ENCODE measurements at regions not wholly inside any gene's neighbourhood (a gene's known extent, or its start where the extent isn't known, plus 50 kb on each side); places are given as distances from the start of the nearest gene placed in this dataset.

DNA sequence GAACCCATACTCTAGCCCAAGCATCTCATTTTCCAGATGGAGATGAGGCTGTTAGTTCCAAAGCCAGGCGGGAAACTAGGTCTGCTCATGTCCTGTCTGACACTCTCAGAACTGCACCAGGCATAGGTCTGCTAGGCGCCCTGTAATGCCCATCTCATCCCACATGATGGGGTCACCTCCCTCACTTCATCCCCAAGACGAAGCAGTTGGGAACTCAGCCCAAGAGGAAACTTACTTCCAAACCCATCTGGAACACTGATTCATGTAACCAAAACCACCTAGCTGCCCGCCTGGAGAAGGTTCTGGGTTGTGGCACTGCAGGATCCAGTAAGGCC, 84.0 kb upstream of the PRNP start:
- H3K4me3 ChIP-seq (ENCODE audit: low read length): no peak overlapping the region
- DNase-seq (ENCODE audit: low read depth, low spot score): no peak

DNA sequence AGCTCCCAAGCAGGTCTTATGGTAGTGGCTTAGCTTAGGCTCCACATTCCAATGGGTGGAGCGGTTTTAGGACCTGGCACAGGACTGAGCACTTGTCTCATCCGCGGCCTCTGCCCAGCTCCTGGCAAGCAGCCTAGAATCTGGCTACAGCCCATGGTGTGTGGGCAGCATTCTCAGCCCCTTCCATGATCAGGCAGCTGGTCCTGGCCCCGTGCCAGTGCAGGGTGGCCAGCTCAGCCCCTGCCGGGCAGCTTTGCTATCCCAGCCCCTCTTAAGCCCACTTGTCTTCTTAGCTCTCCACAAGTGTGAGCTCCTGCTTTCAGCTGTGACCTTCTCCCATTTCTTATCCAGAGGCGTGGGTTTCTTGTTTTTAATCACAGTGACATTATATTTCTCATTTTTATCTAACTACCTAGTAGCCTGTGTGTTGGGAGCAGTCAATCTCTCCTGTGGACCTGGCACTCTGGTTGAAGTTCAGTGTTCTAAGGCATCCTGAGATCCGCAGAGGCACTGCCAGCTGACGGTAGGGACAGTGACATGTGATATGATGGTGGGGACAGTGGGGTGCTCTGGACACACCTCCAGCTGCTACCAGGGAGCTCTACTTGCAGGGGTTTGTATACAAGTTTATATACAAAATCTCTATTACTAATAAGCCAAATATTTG, 84.5 kb upstream of the PRNP start:
- DNase-seq (ENCODE audit: low read depth, low spot score): no peak
- H3K4me3 ChIP-seq (ENCODE audit: low read length): no peak overlapping the region

DNA sequence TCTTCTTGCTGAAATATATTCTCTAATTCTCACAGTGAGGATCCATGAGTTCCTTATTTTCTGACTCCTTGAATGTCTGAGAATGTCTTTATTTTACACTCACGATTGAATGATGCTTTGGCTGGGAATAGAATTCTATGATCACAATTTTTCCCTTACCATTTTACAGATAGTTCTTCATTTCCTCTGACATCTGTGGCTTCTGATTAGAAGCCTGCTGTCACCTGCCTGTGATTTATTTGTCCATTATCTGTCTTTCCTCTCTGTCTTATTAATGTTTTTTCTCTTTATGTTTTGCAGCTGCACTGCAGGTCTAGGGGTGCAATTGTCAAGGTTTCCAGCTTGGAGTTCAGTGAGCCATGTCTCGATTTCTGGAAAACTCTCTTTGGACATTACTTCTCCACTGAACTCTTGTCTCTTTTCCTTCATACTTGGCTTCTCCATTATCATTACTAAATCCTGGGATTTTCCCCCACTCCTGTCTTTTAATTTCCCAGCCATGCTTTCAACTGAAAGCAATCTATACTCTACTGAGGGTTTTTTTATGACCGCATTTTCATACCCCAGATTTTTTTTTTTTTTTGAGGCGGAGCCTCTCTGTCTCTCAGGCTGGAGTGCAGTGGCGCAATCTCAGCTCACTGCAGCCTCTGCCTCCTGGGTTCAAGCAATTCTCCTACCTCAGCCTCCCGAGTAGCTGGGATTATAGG, 85.8 kb upstream of the PRNP start:
- no peak overlapping the region for H3K4me3 ChIP-seq (ENCODE audit: low read length)
- no peak for DNase-seq (ENCODE audit: low read depth, low spot score)

DNA sequence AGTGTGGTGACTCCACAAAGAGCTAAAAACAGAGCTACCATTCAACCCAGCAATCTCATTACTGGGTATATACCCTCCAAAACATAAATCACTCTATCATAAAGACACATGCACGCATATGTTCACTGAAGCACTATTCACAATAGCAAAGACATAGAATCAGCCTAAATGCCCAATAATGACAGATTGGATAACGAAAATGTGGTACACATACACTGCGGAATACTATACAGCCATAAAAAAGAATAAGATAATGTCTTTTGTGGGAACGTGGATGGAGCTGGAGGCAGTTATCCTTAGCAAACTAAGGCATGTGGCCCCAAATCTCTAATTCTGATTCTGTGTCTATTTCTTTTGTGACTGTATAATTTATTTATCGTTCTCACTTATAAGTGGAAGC, 89.0 kb upstream of the PRNP start:
- DNase-seq (ENCODE audit: low read depth, low spot score): no peak

DNA sequence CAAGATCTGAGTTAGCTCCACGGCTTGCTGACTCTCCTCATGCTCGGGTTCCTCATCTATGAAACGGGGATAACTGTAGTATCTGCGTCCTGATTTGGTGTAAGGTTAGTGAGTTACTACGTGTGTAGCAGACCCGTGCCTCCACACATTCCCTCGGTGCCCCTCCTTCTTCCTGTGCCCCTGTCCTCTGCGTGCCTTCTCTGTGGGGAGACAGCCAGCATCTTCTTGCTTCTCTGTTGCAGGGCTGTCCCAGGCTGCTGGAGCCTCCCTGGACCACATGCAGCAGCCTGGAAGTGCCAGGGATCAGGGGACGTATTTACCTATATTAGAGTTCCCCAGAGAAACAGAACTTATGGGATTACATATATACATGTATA, 93.1 kb upstream of the PRNP start:
- no peak for DNase-seq (ENCODE audit: low read depth, low spot score)
- no peak overlapping the region for H3K4me3 ChIP-seq (ENCODE audit: low read length)

More for the DNA sequence above, 89.0 kb upstream of the PRNP start:
- H3K4me3 ChIP-seq (ENCODE audit: low read length): no peak overlapping the region

DNA sequence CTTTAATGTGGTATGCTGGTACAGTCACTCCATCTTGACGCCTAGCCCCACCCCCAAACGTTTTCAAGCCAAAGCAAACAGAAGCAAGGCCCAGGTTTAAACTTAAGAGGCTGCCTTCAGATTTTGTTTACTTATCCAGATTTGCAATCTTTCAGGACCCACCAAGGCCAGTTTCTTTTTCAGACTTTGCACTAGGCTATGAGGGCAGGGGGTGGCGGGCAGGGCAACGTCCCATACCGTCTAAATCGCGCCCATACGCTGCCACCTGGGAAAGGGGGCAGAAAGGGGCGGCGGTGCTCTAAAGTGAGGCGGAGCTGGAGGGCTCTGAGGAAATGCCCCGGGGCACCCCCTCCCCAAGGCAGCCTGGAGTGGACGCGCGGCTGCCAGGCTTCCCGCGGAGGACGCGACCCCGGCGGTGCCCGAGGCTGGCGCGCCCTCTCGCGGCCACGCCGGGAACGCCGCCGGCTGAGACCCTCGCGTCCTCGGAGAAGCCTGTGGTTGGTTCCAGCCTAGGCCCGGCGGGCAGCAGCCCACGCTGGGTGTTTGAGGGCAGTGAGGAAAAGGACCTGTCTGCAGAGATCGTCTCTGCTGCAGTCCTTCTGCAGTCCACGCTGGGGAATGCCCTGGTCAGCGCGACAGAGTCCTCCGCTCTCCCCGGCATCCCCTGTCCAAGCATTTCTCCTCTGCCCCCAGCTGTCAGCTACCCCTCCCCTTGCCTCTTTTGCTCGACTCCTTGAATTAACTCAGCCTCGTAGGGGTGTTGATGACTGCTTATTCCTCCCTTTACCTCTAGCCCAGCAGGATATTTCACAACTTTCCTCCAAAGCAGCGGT, 93.7 kb upstream of the PRNP start:
- peak overlapping the region; percentile 50 for H3K4me3 ChIP-seq (ENCODE audit: low read length)
- peak; percentile 70 for DNase-seq (ENCODE audit: low read depth, low spot score)

DNA sequence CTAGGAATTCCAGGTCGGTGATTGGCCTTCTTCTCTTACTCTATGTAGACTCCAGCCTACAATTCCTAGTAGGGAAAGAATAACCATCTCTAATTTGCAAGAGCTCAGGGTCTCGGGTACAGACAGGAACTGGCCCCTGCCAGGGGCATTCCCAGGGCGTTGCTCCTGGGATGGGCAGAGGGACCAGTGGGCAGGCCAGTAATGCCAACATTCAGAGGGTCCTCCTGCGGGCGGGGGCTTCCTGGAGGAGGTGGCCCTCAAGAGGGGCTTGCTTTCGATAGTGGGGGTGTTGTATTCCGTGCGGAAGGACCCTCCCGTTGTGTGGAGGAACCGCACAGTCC, 94.3 kb upstream of the PRNP start:
- DNase-seq (ENCODE audit: low read depth, low spot score): no peak
- H3K4me3 ChIP-seq (ENCODE audit: low read length): peak overlapping the region; percentile 50

DNA sequence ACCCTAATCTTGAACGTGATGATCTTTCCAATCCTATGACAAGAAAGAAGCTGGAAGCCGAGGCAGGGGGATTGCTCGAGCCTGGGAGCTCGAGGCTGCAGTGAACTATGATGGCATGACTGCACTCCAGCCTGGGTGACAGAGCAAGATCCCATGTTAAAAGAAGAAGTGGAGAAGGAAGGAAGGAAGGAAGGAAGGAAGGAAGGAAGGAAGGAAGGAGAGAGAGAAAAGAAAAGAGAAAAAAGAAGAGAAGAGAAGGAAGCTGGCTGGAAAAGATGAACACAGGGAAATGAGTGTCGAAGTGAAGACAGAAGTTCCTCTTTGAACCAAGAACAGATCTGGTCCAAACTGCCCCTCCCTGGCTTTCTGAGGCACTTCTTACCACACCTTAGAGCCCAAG, 100.5 kb upstream of the PRNP start:
- H3K4me3 ChIP-seq (ENCODE audit: low read length): no peak overlapping the region
- DNase-seq (ENCODE audit: low read depth, low spot score): no peak

DNA sequence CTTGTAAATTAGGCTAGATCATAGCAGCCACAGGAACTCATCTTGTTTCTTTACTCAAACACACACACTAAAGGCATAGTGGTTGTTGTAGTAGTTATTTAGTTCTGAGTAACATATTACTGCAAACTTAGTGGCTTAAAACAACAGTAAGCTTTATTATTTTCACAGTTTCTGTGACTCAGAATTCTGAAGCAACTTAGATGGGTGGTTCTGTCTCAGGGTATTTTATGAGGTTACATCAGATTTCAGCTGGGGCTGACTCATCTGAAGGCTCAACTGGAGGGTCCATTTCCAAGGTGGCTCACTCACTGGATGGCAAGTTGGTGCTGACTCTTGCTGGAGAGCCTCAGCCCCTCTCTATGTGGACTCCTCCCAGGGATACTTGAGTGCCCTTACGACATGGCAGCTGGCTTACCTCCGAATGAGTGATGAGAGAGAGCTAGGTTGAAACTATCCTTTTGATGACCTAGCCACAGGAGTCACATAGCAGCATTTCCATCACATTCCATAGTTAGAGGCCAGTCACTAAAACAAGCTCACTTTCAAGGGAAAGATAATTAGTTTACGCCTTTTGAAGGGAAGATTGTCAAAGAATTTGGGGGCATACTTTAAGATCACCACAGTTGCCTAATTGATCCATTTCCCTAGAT, 101.0 kb upstream of the PRNP start:
- DNase-seq (ENCODE audit: low read depth, low spot score): no peak
- no peak overlapping the region for H3K4me3 ChIP-seq (ENCODE audit: low read length)

DNA sequence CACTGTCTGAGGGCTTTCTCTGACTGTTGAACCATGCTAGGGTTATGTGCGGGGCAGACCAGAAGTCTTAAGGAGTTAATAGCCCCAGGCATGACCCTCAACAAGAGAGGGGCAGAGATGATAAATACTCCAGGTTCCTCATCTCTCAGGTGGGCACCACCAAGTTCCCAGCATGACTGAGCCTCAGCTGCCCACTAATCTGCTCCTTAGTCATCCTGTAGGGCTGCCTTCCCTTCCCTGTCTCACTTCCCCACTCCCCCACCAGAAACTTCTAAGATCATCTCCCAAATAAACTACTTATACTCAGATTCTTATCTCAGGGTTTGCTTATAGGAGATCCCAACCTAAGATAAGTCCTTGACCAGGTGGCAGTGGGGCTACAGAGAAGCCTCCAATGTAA, 101.7 kb upstream of the PRNP start:
- DNase-seq (ENCODE audit: low read depth, low spot score): no peak
- H3K4me3 ChIP-seq (ENCODE audit: low read length): no peak overlapping the region

DNA sequence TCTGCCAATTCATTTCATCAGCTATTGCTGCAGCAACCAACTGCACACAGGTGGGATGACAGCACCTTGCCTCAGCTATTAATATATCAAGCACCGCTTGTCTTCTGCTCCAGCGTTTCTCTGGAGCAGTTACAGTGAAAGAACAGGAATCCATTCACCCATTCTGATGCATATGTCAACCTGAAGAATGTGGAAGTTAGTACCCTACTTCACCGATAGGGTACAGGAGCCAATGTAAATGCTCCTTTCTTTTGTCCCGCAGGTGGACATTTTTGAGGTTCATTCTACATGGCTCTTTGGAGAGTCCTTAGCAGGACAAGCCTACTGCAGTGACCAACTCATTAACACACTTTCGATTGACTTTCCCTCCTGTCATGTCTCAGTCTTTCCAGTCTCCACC, 104.4 kb upstream of the PRNP start:
- no peak for DNase-seq (ENCODE audit: low read depth, low spot score)
- H3K4me3 ChIP-seq (ENCODE audit: low read length): no peak overlapping the region

DNA sequence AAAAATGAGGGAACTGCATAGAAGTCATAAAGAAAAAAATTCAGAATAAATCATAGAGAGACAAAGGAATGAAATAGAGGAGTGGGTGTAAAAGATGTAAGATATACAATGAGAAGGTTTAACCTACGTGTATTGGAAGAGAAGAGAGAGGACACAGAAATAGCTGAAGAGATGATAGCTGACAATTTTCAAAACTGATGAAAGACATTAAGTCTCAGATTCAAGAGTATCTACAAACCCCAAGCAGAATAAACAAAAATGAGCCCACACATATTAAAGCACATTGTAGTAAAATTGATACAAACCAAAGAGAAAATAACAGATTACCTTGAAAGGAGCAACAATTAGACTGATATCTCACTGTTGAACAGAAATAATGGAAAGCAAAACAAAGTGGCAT, 107.9 kb upstream of the PRNP start:
- DNase-seq (ENCODE audit: low read depth, low spot score): no peak
- H3K4me3 ChIP-seq (ENCODE audit: low read length): no peak overlapping the region

DNA sequence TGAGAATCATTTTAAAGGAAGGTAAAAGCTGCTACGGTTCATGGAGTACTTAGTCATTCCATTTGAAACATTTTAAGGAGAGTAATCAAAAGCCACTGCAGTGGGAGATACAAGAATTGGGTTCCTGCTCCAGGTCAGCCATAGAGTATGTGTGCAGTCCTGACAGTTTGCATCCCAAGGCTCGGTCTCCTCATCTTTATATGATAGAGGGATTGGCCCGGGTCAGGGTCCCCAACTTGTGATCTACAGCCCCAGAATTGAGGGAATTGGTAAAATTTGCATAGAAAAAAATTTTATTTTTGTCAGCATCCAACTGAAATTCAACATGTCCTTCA, 111.9 kb upstream of the PRNP start:
- no peak for DNase-seq (ENCODE audit: low read depth, low spot score)
- H3K4me3 ChIP-seq (ENCODE audit: low read length): no peak overlapping the region

DNA sequence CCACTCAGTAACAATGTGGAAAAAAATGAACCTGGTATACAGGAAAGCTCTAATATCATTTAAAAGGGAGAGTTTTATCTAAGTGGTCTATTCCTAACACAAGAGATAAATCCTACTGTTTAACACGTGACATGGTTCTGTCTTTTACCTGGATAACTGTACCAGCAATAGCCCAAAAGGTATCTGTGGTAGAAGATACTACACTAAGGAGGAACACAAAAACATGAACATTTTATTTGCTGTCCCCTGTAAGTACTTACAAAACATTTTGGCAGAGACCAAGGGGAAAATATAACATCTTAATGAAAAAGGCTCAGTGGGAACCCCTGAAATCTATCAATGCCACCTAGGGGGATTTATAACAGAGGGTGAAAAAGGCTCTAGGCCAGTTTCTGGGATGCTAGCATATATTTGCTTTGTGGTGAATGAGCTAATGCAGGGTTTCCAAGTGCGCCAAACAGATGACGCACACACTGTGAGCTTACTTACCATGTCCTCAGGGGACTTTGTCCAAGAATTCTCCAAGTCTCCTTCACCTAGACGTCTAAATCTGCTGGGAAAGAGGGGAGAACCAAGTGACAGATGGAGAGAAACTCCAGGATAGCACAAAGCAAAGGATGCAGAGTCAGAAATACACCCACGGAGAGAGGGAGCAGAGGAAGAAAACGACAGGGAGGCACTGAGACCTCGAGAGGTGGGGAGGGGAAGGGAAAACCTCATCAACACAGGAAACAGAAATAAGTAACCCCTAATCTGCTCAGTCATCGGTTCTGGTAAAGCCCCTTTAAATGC, 112.5 kb upstream of the PRNP start:
- no peak for DNase-seq (ENCODE audit: low read depth, low spot score)
- H3K4me3 ChIP-seq (ENCODE audit: low read length): no peak overlapping the region

DNA sequence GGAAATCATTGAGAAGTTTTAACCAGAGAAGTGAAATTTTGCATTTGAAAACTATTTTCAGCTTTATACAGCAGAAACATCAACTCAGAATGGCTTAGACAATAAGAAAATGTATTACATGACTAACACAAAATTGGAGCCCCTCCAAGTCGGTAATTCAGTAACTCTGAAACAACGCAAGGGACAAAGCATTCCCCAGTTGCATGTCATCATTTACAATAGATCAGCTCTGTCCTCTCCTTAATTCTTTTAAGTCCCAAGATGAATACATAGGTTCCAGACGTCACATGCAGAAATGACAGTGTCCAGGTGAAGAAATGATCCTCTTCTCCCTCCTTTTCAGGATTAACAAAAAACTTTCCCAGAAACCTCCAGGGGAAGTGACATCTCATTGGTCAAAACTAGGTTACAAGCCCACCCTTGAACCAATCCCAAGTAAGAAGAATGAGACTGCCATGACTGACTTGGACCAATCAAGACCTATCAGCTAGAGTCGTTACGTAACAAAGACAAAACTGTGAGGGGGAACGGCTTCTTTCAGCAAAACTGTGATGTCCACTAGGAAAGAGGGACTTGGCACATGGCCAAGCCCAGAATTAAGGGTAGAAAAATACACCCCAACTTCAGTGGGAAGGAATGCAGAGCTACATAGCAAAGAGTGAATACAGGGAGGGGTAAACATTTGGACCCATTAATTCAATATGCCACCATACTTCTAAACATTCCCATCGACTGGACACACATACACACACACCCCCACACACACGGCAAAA, 114.3 kb upstream of the PRNP start:
- H3K4me3 ChIP-seq (ENCODE audit: low read length): no peak overlapping the region
- DNase-seq (ENCODE audit: low read depth, low spot score): no peak

DNA sequence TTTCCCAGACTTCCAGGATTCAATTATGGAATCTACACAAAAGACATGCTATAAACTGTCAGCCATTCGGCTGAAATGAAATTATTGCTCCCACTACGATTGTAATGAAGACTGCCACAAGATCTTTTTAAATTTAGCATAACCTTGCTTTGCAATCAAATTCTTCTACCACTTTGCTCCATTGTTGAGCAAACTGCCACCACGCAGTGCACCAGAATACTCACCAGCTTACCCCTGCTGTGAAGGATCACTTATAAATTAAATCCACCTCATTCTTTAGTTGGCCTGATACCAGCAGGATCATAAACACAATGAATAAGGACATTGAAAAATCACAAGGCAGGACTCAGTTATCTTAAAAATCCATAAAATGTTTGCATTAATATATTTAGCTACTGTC, 116.4 kb upstream of the PRNP start:
- no peak for DNase-seq (ENCODE audit: low read depth, low spot score)
- H3K4me3 ChIP-seq (ENCODE audit: low read length): no peak overlapping the region

DNA sequence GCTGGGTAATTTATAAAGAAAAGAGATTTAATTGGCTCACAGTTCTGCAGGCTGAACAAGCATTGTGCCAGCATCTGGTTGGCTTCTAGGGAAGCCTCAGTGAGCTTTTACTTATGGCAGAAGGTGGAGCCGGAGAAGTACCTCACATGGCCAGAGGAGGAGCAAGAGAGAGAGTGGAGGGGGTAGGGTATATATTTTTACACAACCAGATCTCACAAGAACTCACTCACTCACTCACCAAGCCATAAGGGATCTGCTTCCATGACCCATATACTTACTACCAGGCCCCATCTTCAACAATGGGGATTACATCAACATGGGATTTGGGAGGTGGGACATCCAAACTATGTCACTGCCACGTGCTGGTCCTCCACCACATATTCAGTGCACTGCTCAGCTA, 117.2 kb upstream of the PRNP start:
- DNase-seq (ENCODE audit: low read depth, low spot score): no peak

DNA sequence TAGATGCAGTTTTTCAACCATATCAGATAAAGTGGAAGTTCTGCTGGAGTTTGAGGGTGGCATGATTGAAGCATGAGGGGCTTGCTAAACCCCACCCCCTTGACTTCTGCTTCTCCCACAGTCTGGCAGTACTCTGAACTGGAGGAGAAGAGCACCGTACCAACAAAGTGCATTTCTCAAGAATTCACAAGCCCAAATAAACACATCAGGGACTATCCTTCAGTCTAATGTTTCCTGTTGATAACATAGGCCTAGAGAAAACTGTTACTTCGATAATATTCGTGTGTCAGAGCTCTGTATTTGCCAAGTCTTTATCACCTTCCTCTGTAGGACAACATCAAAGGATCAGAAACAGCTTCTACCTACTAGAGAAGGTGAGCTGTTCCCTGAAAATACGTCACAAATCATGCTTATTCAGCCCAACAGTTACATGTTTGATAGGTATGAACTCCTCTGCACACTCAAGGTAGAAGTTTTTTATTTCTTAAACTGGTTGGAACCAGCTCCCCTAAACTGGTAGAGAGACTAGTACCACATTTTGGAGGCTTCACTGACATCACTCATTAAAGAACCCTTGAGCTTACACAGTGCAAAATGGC, 117.8 kb upstream of the PRNP start:
- DNase-seq (ENCODE audit: low read depth, low spot score): no peak
- H3K4me3 ChIP-seq (ENCODE audit: low read length): no peak overlapping the region

More for the DNA sequence above, 117.2 kb upstream of the PRNP start:
- no peak overlapping the region for H3K4me3 ChIP-seq (ENCODE audit: low read length)

Measured in Jurkat, Clone E6-1 (cell line).